Stomach (tissue), 8 donors: ENCODE measurements at regions not wholly inside any gene's neighbourhood (a gene's known extent, or its start where the extent isn't known, plus 50 kb on each side); places are given as distances from the start of the nearest gene placed in this dataset.

Experiments
- DNase-seq, 2 donors: peaks; one replicate each; pipeline versions ENCODE4 v3.0.0 to v3.0.0-alpha.2; 2013 to 2019
- H3K27ac ChIP-seq, 5 donors: fragments of 200-600 bp in 4 of 5; sonication (generic) in 4 of 5; one replicate each; pipeline ENCODE4 v1.5.1; 2013 to 2019; ENCODE audit warnings: mild to moderate bottlenecking in 1 of 5, moderate library complexity in 1 of 5
- H3K27me3 ChIP-seq, 3 donors: fragments of 200-600 bp; sonication (generic); one replicate each; pipeline ENCODE4 v1.5.1; 2017 to 2019; ENCODE audit warnings: mixed run types in 1 of 3
- H3K36me3 ChIP-seq, 4 donors: fragments of 200-600 bp; sonication (generic); 1 replicate in 3 of 4; 2 replicates in 1 of 4; pipeline ENCODE4 v1.5.1; 2016 to 2019
- H3K4me1 ChIP-seq, 4 donors: fragments of 200-600 bp; sonication (generic); one replicate each; pipeline ENCODE4 v1.5.1; 2016 to 2019
- H3K4me3 ChIP-seq, 4 donors: fragments of 200-600 bp; sonication (generic) in 3 of 4; one replicate each; pipeline ENCODE4 v1.5.1; 2016 to 2019; ENCODE audit warnings: mild to moderate bottlenecking in 1 of 4
- H3K9me3 ChIP-seq, 4 donors: fragments of 200-600 bp; sonication (generic); one replicate each; pipeline ENCODE4 v1.5.1; 2016 to 2019
- CTCF ChIP-seq, 7 experiments: fragments of 450-650 bp in 4 of 7; fragments of 200-600 bp in 3 of 7; sonication (generic) in 3 of 7; IDR thresholded peaks; one replicate each; pipeline ENCODE4 v1.5.1; 2016 to 2019; ENCODE audit warnings: antibody characterized with exemption in 7 of 7, control low read depth in 2 of 7, mild to moderate bottlenecking in 1 of 7
- EP300 ChIP-seq: sonication (generic); formaldehyde crosslinking; IDR thresholded peaks from one replicate; pipeline ENCODE4 v1.6.1; 2017; ENCODE audit warnings: antibody characterized with exemption
- POLR2A ChIP-seq, 4 donors: fragments of 450-650 bp; IDR thresholded peaks; one replicate each; pipeline ENCODE4 v1.6.1; 2016; ENCODE audit warnings: antibody characterized with exemption in 4 of 4, control low read depth in 2 of 4, mild to moderate bottlenecking in 1 of 4, moderate library complexity in 1 of 4
- POLR2AphosphoS5 ChIP-seq, 3 donors: sonication (generic); formaldehyde crosslinking; IDR thresholded peaks; one replicate each; pipeline ENCODE4 v1.6.1; 2016; ENCODE audit warnings: antibody characterized with exemption in 3 of 3
- WGBS, 5 donors: extraction: QIAGEN DNeasy Blood & Tissue Kit in 3 of 5; methylation state at CpG; one replicate each; pipeline versions ENCODE4 v1.1.5 to v1.1.7; 2013 to 2018; 5-methylcytosine and 5-hydroxymethylcytosine counted together
- intact Hi-C: fragments of 100-400 bp; cut with DNase I; formaldehyde crosslinking; loops from one replicate; pipeline ENCODE4 v1.15.1; 2023; ENCODE audit warnings: low total_unique reads
- donor health status: healthy with polysubstance abuse.
- donor health status: Bipolar disorder and iron deficiency.
- donor health status: healthy.

GRCh38 chr18:54052732-54053429 lies 171.6 kb downstream of the MBD2 start:
- Histone ChIP-seq H3K27ac (no peak overlapping the region), H3K4me3 (no peak overlapping the region), H3K9me3 (no peaks in the 10 kb centered on the region), H3K4me1 (no peaks in the 10 kb centered on the region), H3K36me3 (no peaks in the 10 kb centered on the region), H3K27me3 (no peaks in the 10 kb centered on the region)
- no peak for DNase-seq
- intact Hi-C loops: no loop called here
- TF ChIP-seq POLR2AphosphoS5 (IDR thresholded peaks at IDR 0.05) (no peak), EP300 (no peak), CTCF (IDR thresholded peaks at IDR 0.05) (no peak), POLR2A (IDR thresholded peaks at IDR 0.05) (no peak)
- 83 to 91% (median 86%) methylated on average over 2 of the region's 2 CpGs for WGBS, 5 donors

- Histone ChIP-seq H3K4me1 (peaks cover 0 to 5% (median 0%) of the 10 kb centered on the region in 4 donors), H3K9me3 (no peaks in the 10 kb centered on the region), H3K27ac (no peak overlapping the region), H3K4me3 (no peak overlapping the region), H3K36me3 (no peaks in the 10 kb centered on the region), H3K27me3 (no peaks in the 10 kb centered on the region)
- intact Hi-C loops: no loop called here
- TF ChIP-seq CTCF (IDR thresholded peaks at IDR 0.05) (no peak), EP300 (no peak), POLR2A (IDR thresholded peaks at IDR 0.05) (no peak), POLR2AphosphoS5 (IDR thresholded peaks at IDR 0.05) (no peak)
- DNase-seq: no peak
These were observed 172.2 kb downstream of the MBD2 start for GRCh38 chr18:54052259-54052658.

- H3K9me3 ChIP-seq: no peaks in the 10 kb centered on the region
- WGBS, 5 donors: 42 to 69% (median 59%) methylated on average over 2 of the region's 2 CpGs
- H3K27ac ChIP-seq: no peak overlapping the region
- no peak for DNase-seq
- H3K36me3 ChIP-seq: no peaks in the 10 kb centered on the region
- H3K27me3 ChIP-seq: no peaks in the 10 kb centered on the region
- TF ChIP-seq EP300 (no peak), POLR2A (IDR thresholded peaks at IDR 0.05) (no peak), POLR2AphosphoS5 (IDR thresholded peaks at IDR 0.05) (no peak), CTCF (IDR thresholded peaks at IDR 0.05) (no peak)
- H3K4me1 ChIP-seq: peaks cover 0 to 5% (median 0%) of the 10 kb centered on the region in 4 donors
- intact Hi-C loops: no loop called here
- H3K4me3 ChIP-seq: no peak overlapping the region
These were observed 180.8 kb downstream of the MBD2 start for GRCh38 chr18:54043484-54044251.

- H3K36me3 ChIP-seq: no peaks in the 10 kb centered on the region
- H3K27me3 ChIP-seq: no peaks in the 10 kb centered on the region
- no peak overlapping the region for H3K27ac ChIP-seq
- no peak for DNase-seq
- intact Hi-C loops: no loop called here
- H3K4me3 ChIP-seq: no peak overlapping the region
- H3K9me3 ChIP-seq: no peaks in the 10 kb centered on the region
- TF ChIP-seq CTCF (IDR thresholded peaks at IDR 0.05) (no peak), POLR2AphosphoS5 (IDR thresholded peaks at IDR 0.05) (no peak), EP300 (no peak), POLR2A (IDR thresholded peaks at IDR 0.05) (no peak)
- no peaks in the 10 kb centered on the region for H3K4me1 ChIP-seq
These were observed 188.5 kb downstream of the MBD2 start for GRCh38 chr18:54035927-54036326.
